IMR-90 (cell line): ENCODE measurements at regions not wholly inside any gene's neighbourhood (a gene's known extent, or its start where the extent isn't known, plus 50 kb on each side); places are given as distances from the start of the nearest gene placed in this dataset.

ENCODE experiments used
- ATAC-seq: fragments of 200-7000 bp; cut with Tn5 transposase; 2 replicates; pipeline ENCODE4 v1.9.1; 2020; ENCODE audit warnings: low read depth, mild to moderate bottlenecking, moderate library complexity
- BruUV-seq: library from RNA; stranded (reverse); fragments of 400-500 nt; replicated peaks from 2 replicates; lab custom pipeline; 2021; lab: Mats Ljungman, UMichigan
- CTCF ChIA-PET: fragments of 300-600 bp; formaldehyde crosslinking; extraction: SDS; loops from one replicate; lab custom pipeline; 2021; ENCODE audit warnings: antibody characterized with exemption; lab: Yijun Ruan, JAX
- POLR2A ChIA-PET: fragments of 300-600 bp; sonication (Branson Sonifier 250); formaldehyde crosslinking; loops from one replicate; lab custom pipeline; 2022; ENCODE audit warnings: antibody characterized with exemption; ENCODE audit not compliant: unreplicated experiment; lab: Charles Lee
- DNase-seq: peaks from one replicate; pipeline ENCODE4 v3.0.0; 2013
- H2AFZ ChIP-seq: replicated peaks from 2 replicates; pipeline ENCODE3; 2013; ENCODE audit warnings: low read length, mild to moderate bottlenecking; ENCODE audit not compliant: poor library complexity
- H2AK5ac ChIP-seq: 2 replicates; pipeline ENCODE4 v1.6.1; 2013; ENCODE audit warnings: low read depth, low read length, inconsistent platforms
- H2AK9ac ChIP-seq: replicated peaks from 2 replicates; pipeline ENCODE3; 2013; ENCODE audit warnings: mild to moderate bottlenecking, low read depth, low read length, moderate library complexity; ENCODE audit not compliant: poor library complexity
- H2BK120ac ChIP-seq: 2 replicates; pipeline ENCODE4 v1.6.1; 2013; ENCODE audit warnings: low read depth, low read length, inconsistent platforms
- H2BK15ac ChIP-seq: 3 replicates; pipeline ENCODE4 v1.6.1; 2013; ENCODE audit warnings: low read depth, low read length, inconsistent platforms
- H2BK20ac ChIP-seq: 2 replicates; pipeline ENCODE4 v1.6.1; 2013; ENCODE audit warnings: low read depth, mild to moderate bottlenecking, inconsistent platforms, low read length, moderate library complexity
- H2BK5ac ChIP-seq: 2 replicates; pipeline ENCODE4 v1.6.1; 2013; ENCODE audit warnings: mild to moderate bottlenecking, low read depth, low read length, inconsistent platforms; ENCODE audit not compliant: poor library complexity, severe bottlenecking
- H3K14ac ChIP-seq: replicated peaks from 2 replicates; pipeline ENCODE4 v1.6.1; 2013; ENCODE audit warnings: low read depth, low read length, inconsistent platforms
- H3K18ac ChIP-seq: 2 replicates; pipeline ENCODE4 v1.6.1; 2013; ENCODE audit warnings: low read depth, low read length, control low read depth
- H3K23ac ChIP-seq: 2 replicates; pipeline ENCODE4 v1.6.1; 2013; ENCODE audit warnings: low read depth, low read length, inconsistent platforms
- H3K27ac ChIP-seq: 2 replicates; pipeline ENCODE4 v1.5.1; 2013; ENCODE audit warnings: mild to moderate bottlenecking, control low read depth, low read length; ENCODE audit not compliant: insufficient read depth
- H3K27me3 ChIP-seq: 2 replicates; pipeline ENCODE4 v1.6.1; 2013; ENCODE audit warnings: low read length; ENCODE audit not compliant: control insufficient read depth, insufficient read depth
- H3K36me3 ChIP-seq: 2 replicates; pipeline ENCODE4 v1.6.1; 2013; ENCODE audit warnings: low read length, mixed read lengths; ENCODE audit not compliant: control insufficient read depth, insufficient read depth
- H3K4ac ChIP-seq: 2 replicates; pipeline ENCODE4 v1.6.1; 2013; ENCODE audit warnings: low read depth, low read length, inconsistent platforms
- H3K4me1 ChIP-seq: 2 replicates; pipeline ENCODE4 v1.6.1; 2013; ENCODE audit warnings: low read length, mixed read lengths; ENCODE audit not compliant: control insufficient read depth, insufficient read depth
- H3K4me2 ChIP-seq: 2 replicates; pipeline ENCODE4 v1.6.1; 2013; ENCODE audit warnings: low read depth, mild to moderate bottlenecking, control low read depth, low read length, moderate library complexity
- H3K4me3 ChIP-seq: 2 replicates; pipeline ENCODE4 v1.5.1; 2013; ENCODE audit warnings: low read depth, mild to moderate bottlenecking, control low read depth, low read length, moderate library complexity; ENCODE audit not compliant: insufficient read depth
- H3K56ac ChIP-seq: 2 replicates; pipeline ENCODE4 v1.6.1; 2013; ENCODE audit warnings: low read length, inconsistent platforms; ENCODE audit not compliant: insufficient read depth; ENCODE audit errors: extremely low read depth
- H3K79me1 ChIP-seq, 2 experiments: 2 replicates each; pipeline ENCODE4 v1.6.1; 2013; ENCODE audit warnings: low read length in 2 of 2, inconsistent platforms in 1 of 2, low read depth in 1 of 2
- H3K9ac ChIP-seq: 2 replicates; pipeline ENCODE4 v1.6.1; 2013; ENCODE audit warnings: low read depth, low read length, control low read depth
- H3K9me1 ChIP-seq: 2 replicates; pipeline ENCODE4 v1.6.1; 2013; ENCODE audit warnings: low read length, inconsistent platforms; ENCODE audit not compliant: insufficient read depth
- H3K9me3 ChIP-seq: 2 replicates; pipeline ENCODE4 v1.6.1; 2013; ENCODE audit warnings: low read length; ENCODE audit not compliant: control insufficient read depth, insufficient read depth
- H4K20me1 ChIP-seq: 2 replicates; pipeline ENCODE4 v1.6.1; 2013; ENCODE audit warnings: low read length, inconsistent platforms; ENCODE audit not compliant: insufficient read depth
- H4K5ac ChIP-seq: 2 replicates; pipeline ENCODE4 v1.6.1; 2013; ENCODE audit warnings: mild to moderate bottlenecking, low read depth, low read length, control low read depth
- H4K8ac ChIP-seq, 2 experiments: 2 replicates each; pipeline ENCODE4 v1.6.1; 2013; ENCODE audit warnings: low read depth in 2 of 2, low read length in 2 of 2, control low read depth in 1 of 2, inconsistent platforms in 1 of 2
- H4K91ac ChIP-seq: 2 replicates; pipeline ENCODE4 v1.6.1; 2013; ENCODE audit warnings: low read depth, low read length, inconsistent platforms; ENCODE audit not compliant: insufficient read depth
- BHLHE40 ChIP-seq: fragments of 150-350 bp; IDR thresholded peaks from 2 replicates; pipeline ENCODE4 v1.6.1; 2016; ENCODE audit warnings: mild to moderate bottlenecking, low read depth, low read length
- CHD1 ChIP-seq: IDR thresholded peaks from 2 replicates; pipeline ENCODE4 v1.6.1; 2012; ENCODE audit warnings: low read depth, low read length, improper control_type of control experiment
- CTCF ChIP-seq: conservative IDR thresholded peaks from 2 replicates; pipeline ENCODE4 v1.5.1; 2012; ENCODE audit warnings: mild to moderate bottlenecking, low read depth, low read length, improper control_type of control experiment
- ELK1 ChIP-seq: fragments of 150-350 bp; IDR thresholded peaks from 2 replicates; pipeline ENCODE4 v1.6.1; 2016; ENCODE audit warnings: low read depth, mild to moderate bottlenecking, low read length, moderate library complexity, borderline replicate concordance
- FOS ChIP-seq: fragments of 150-350 bp; IDR thresholded peaks from 2 replicates; pipeline ENCODE4 v1.6.1; 2016; ENCODE audit warnings: low read depth, low read length
- MAFK ChIP-seq: IDR thresholded peaks from 2 replicates; pipeline ENCODE4 v1.6.1; 2012; ENCODE audit warnings: low read depth, low read length, improper control_type of control experiment
- MAZ ChIP-seq: IDR thresholded peaks from 2 replicates; pipeline ENCODE4 v1.6.1; 2012; ENCODE audit warnings: low read depth, mild to moderate bottlenecking, low read length, improper control_type of control experiment, moderate library complexity, borderline replicate concordance
- MXI1 ChIP-seq: IDR thresholded peaks from 2 replicates; pipeline ENCODE4 v1.6.1; 2012; ENCODE audit warnings: low read depth, mild to moderate bottlenecking, low read length, moderate library complexity, borderline replicate concordance
- NFE2L2 ChIP-seq: fragments of 150-350 bp; IDR thresholded peaks from 2 replicates; pipeline ENCODE4 v1.6.1; 2016; ENCODE audit warnings: low read depth, mild to moderate bottlenecking, low read length
- POLR2A ChIP-seq: IDR thresholded peaks from 2 replicates; pipeline ENCODE4 v1.6.1; 2012; ENCODE audit warnings: mild to moderate bottlenecking, low read depth, low read length
- RCOR1 ChIP-seq: IDR thresholded peaks from 2 replicates; pipeline ENCODE4 v1.6.1; 2012; ENCODE audit warnings: mild to moderate bottlenecking, low read length, improper control_type of control experiment; ENCODE audit not compliant: insufficient replicate concordance
- RFX5 ChIP-seq: IDR thresholded peaks from 2 replicates; pipeline ENCODE4 v1.8.0; 2012; ENCODE audit warnings: low read depth, mild to moderate bottlenecking, low read length, moderate library complexity
- SMC3 ChIP-seq: fragments of 150-350 bp; IDR thresholded peaks from 2 replicates; pipeline ENCODE4 v1.6.1; 2016; ENCODE audit warnings: low read depth, mild to moderate bottlenecking, antibody characterized with exemption, low read length, moderate library complexity
- USF2 ChIP-seq: fragments of 150-350 bp; IDR thresholded peaks from 2 replicates; pipeline ENCODE4 v1.6.1; 2017; ENCODE audit warnings: mild to moderate bottlenecking, antibody characterized with exemption, low read length, low read depth
- WGBS, 2 experiments: methylation state at CpG; one replicate each; pipeline versions ENCODE4 v1.1.5 to v1.1.7; 2013; ENCODE audit warnings: missing lambda C conversion rate in 2 of 2; ENCODE audit not compliant: insufficient read length in 1 of 2; ENCODE audit errors: extremely low coverage in 2 of 2; 5-methylcytosine and 5-hydroxymethylcytosine counted together
- dilution Hi-C: fragments of 300-500 bp; cut with HindIII; formaldehyde crosslinking; loops from one replicate; pipeline ENCODE4 v1.14.3; 2018; ENCODE audit warnings: low sequenced_read_pairs; ENCODE audit not compliant: unreplicated experiment
- in situ Hi-C: fragments of 300-500 bp; cut with MboI; formaldehyde crosslinking; loops from 3 replicates; pipeline ENCODE4 v1.14.3; 2019; ENCODE audit warnings: low sequenced_read_pairs, inconsistent platforms, mixed read lengths
- intact Hi-C: fragments of 100-400 bp; cut with micrococcal nuclease; formaldehyde crosslinking; loops from 2 replicates; pipeline ENCODE4 v1.10.0; 2022

- H2BK20ac ChIP-seq, result no peak overlapping the region
- H3K27ac ChIP-seq, result no peak overlapping the region
- ChIA-PET POLR2A (no interaction called here), CTCF (interaction anchor here (0.9 kb wide), 1 partner anchor 269 kb away, joined by 3 read pairs; no protein-coding TSS in a partner anchor)
- ATAC-seq (no peak), DNase-seq (no peak)
- no peak overlapping the region for H3K18ac ChIP-seq
- no peak overlapping the region for H4K91ac ChIP-seq
- no peak overlapping the region for H2AK9ac ChIP-seq
- no peak overlapping the region for H4K8ac ChIP-seq
- no peaks in the 10 kb centered on the region for H3K36me3 ChIP-seq
- H3K4me2 ChIP-seq, result no peak overlapping the region
- no peak overlapping the region for H3K23ac ChIP-seq
- dilution Hi-C loops (no loop called here), intact Hi-C loops (no loop called here), in situ Hi-C loops (no loop called here)
- WGBS, 2 experiments, result no CpG with 5 or more reads among the region's 3 CpGs
- H3K4ac ChIP-seq, result no peak overlapping the region
- H4K5ac ChIP-seq, result no peak overlapping the region
- no peak overlapping the region for H3K9ac ChIP-seq
- H2BK15ac ChIP-seq, result no peak overlapping the region
- H3K9me1 ChIP-seq, result no peaks in the 10 kb centered on the region
- no peak overlapping the region for H3K56ac ChIP-seq
- no peak overlapping the region for H2AK5ac ChIP-seq
- no peak for TF ChIP-seq RFX5
- no peak for TF ChIP-seq BHLHE40
- TF ChIP-seq ELK1, result no peak
- no peak for TF ChIP-seq FOS
- no peak for TF ChIP-seq USF2
- TF ChIP-seq CHD1, result no peak
- TF ChIP-seq RCOR1, result no peak
- no peak for TF ChIP-seq CTCF
- no peak for TF ChIP-seq MXI1
- no peak for TF ChIP-seq MAZ
- no peak for TF ChIP-seq POLR2A
- no peak for TF ChIP-seq SMC3
- no peak for TF ChIP-seq MAFK
- TF ChIP-seq NFE2L2, result no peak
- BruUV-seq, result no TSS peak
- no peaks in the 10 kb centered on the region for H3K27me3 ChIP-seq
- no peak overlapping the region for H2BK5ac ChIP-seq
- no peaks in the 10 kb centered on the region for H3K4me1 ChIP-seq
- no peaks in the 10 kb centered on the region for H4K20me1 ChIP-seq
- H2BK120ac ChIP-seq, result no peak overlapping the region
- H3K9me3 ChIP-seq, result no peaks in the 10 kb centered on the region
- no peak overlapping the region for H2AFZ ChIP-seq
- H3K79me1 ChIP-seq, result no peaks in the 10 kb centered on the region
- H3K4me3 ChIP-seq, result no peak overlapping the region
- no peak overlapping the region for H3K14ac ChIP-seq
These were observed 66.1 kb upstream of the ZNF648 start for GRCh38 chr1:182127656-182128055.
